HG03442 (cell line): ENCODE measurements at regions not wholly inside any gene's neighbourhood (a gene's known extent, or its start where the extent isn't known, plus 50 kb on each side); places are given as distances from the start of the nearest gene placed in this dataset.
A peak's percentile ranks its signal among the peaks of the same experiment; 100 is the strongest.

Source experiments
- ATAC-seq: cut with Tn5 transposase; IDR thresholded peaks from one replicate; pipeline ENCODE4 v1.9.1; 2021; ENCODE audit warnings: mild to moderate bottlenecking, moderate library complexity; ENCODE audit not compliant: unreplicated experiment

GRCh38 chr2:219886615-219887014 is 259.2 kb downstream of the SLC4A3 start:
- ATAC-seq = no peak

GRCh38 chr2:219887870-219888269 is 260.4 kb downstream of the SLC4A3 start:
- ATAC-seq = no peak

GRCh38 chr2:219893541-219893940 is 266.1 kb downstream of the SLC4A3 start:
- no peak for ATAC-seq

- no peak for ATAC-seq
These were observed 270.0 kb downstream of the SLC4A3 start for GRCh38 chr2:219897456-219897855.

GRCh38 chr2:219901155-219901554 is 273.7 kb downstream of the SLC4A3 start:
- ATAC-seq = peak; percentile 77

GRCh38 chr2:219902891-219903552 is 275.6 kb downstream of the SLC4A3 start:
- no peak for ATAC-seq

- no peak for ATAC-seq
These were observed 278.2 kb downstream of the SLC4A3 start for GRCh38 chr2:219905640-219906039.

- no peak for ATAC-seq
These were observed 278.9 kb downstream of the SLC4A3 start for GRCh38 chr2:219906114-219907010.

GRCh38 chr2:219907011-219907365 is 279.6 kb downstream of the SLC4A3 start:
- no peak for ATAC-seq

- ATAC-seq = no peak
These were observed 281.1 kb downstream of the SLC4A3 start for GRCh38 chr2:219908538-219908937.

- no peak for ATAC-seq
These were observed 284.1 kb downstream of the SLC4A3 start for GRCh38 chr2:219911541-219911940.

- ATAC-seq = no peak
These were observed 285.1 kb downstream of the SLC4A3 start for GRCh38 chr2:219912491-219912921.

- no peak for ATAC-seq
These were observed 287.1 kb downstream of the SLC4A3 start for GRCh38 chr2:219914577-219914976.

GRCh38 chr2:219916281-219916680 is 288.9 kb downstream of the SLC4A3 start:
- ATAC-seq = no peak

GRCh38 chr2:219916726-219917440 is 289.5 kb downstream of the SLC4A3 start:
- ATAC-seq = no peak

- no peak for ATAC-seq
These were observed 290.8 kb downstream of the SLC4A3 start for GRCh38 chr2:219918254-219918653.

- no peak for ATAC-seq
These were observed 291.5 kb downstream of the SLC4A3 start for GRCh38 chr2:219918944-219919343.

GRCh38 chr2:219919506-219919905 is 292.1 kb downstream of the SLC4A3 start:
- no peak for ATAC-seq

- ATAC-seq = no peak
These were observed 302.4 kb downstream of the SLC4A3 start for GRCh38 chr2:219929835-219930234.

- no peak for ATAC-seq
These were observed 312.2 kb downstream of the SLC4A3 start for GRCh38 chr2:219939647-219940046.

- ATAC-seq = no peak
These were observed 317.4 kb downstream of the SLC4A3 start for GRCh38 chr2:219944866-219945265.

GRCh38 chr2:219946021-219946420 is 318.6 kb downstream of the SLC4A3 start:
- no peak for ATAC-seq
